NCI-H524 (cell line): ENCODE measurements at regions not wholly inside any gene's neighbourhood (a gene's known extent, or its start where the extent isn't known, plus 50 kb on each side); places are given as distances from the start of the nearest gene placed in this dataset.

Experiments used
- DNase-seq, 2 experiments: peaks; one replicate each; lab custom pipeline; 2025; lab: John Stamatoyannopoulos, UW

DNA sequence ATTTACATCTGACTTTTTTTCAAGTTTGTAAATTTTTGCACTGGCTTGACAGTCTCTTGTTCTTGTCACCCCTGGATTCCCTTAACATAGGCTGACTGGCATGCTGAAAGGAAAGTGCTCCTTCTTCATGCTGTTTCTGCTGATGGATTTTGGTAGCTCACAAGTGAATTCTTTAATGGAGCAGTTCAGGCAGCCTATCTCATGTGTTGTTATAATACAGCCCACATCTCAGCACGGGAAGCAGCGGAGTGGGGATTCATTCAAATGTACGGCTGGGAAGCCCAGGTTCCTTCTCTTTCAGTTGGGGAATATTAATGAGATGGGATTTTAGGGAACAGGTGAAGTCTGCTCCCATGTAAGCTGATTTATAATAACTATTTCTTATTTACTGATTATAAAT is 142.8 kb downstream of the CD8B2 start:
- no peak for DNase-seq

DNA sequence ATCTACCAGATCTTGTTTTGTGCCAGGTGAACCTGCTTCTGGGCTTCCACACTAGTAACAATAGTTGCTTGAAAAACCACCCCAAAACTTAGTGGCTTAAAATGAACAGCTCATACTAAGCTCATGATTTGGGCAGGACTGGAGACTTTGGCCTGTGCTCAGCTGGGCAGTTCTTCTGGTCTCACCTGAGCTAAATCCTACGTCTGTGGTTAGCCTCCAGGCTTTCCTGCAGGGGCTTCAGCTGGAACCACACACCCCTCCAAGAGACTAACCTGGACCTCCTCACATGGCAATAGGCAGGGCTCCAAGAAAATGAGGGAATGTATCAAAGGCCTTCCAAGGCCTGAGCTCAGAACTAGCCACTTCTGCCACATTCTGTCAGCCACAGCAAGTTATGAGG is 144.1 kb downstream of the CD8B2 start:
- no peak for DNase-seq

GRCh38 chr2:106638043-106638442 is 150.9 kb downstream of the CD8B2 start:
- DNase-seq, result peak in 1 of 2 experiments; percentile 49

DNA sequence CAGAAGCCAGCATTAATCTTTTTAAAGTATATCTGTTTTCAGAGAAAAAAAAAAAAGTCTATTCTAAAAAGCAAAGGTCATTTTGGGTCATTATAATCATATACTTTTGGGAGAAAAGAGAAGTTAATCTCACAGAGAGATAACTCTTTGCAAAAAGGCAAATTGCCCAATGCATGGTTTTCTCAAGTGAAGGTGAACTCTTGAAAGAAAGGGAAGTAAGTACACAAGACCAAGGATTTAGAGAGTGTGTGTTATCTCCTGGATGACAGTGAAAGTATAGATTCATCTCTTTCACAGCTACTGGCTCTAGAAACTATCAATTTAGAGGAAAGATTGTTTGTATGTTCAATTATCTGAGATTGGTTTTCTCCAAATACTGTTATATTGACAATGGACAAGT is 151.4 kb downstream of the CD8B2 start:
- DNase-seq, result no peak

DNA sequence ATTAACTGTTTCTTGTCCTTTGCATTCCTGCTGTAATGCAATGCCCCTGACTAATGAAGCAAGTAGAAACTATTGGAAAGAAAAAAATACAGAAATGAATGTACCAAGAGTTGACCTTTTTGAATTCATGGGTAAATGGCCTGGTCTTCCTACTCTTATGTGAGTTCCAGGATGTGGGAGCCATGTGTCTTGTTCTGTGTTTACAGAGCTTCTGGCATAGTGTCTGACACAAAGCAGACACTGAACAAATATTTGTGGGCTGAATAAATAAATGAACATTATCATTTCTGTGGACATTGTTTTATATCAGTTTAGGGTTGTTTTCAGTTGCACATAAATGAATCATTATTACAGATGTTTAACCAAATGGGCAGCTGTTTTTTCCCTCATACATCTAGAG is 155.5 kb downstream of the CD8B2 start:
- no peak for DNase-seq

DNA sequence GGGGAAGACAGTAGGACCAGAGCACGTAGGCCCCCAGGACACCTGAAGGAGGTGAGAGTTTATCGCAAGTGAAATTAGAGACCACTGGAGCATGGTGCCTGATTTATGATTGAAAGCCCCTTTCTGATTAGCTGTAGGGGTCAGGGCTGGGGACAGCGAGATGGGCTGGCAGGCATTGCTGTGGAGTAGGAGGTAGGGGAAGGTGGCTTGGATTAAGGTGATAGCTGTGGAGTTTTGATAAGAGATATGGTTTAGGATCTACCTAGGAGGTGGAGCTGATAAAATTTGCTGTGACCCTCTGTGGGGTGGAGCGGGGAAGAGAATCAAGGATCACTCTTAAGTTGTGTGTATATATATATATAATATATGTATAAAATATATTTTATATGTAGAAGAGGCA is 157.5 kb downstream of the CD8B2 start:
- DNase-seq, result no peak

DNA sequence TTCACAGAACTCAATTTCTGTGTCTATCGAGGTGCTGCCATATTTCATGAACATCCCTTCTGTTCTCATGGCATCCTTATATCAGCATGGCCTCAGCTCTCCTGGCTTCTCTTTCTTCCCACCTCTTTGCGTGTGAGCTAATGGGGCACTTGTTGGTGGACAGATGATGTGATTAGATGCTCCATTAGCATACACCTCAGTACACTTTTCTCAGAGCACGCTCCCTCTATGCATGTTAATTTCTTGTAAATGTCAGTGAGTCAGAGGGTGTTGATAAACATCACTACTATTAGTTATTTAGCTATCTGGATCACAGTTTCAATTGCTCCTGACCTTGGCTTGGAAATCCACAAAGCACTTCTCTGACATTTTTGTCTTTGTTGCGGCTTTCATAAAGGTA is 159.4 kb downstream of the CD8B2 start:
- no peak for DNase-seq

- no peak for DNase-seq
These were observed 162.1 kb downstream of the CD8B2 start for GRCh38 chr2:106649306-106649705.

DNA sequence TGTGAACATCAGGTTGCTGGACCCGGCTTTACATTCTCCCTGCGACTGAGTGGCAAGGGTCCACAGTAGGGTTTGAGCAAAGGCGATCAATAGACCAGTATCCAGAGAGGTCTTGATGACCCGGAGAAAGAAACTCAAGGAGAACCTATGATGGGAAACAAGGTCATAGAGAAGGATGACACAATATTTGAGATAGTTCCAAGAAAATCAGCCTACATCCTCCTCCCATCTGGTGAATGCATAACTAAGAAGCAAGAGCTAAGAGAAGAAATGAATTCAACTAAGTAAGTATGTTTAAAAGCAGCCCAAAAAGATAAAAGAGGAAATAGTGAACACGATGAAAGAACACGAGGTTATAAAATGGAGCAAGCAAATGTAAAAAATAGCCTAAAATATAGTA is 166.3 kb downstream of the CD8B2 start:
- no peak for DNase-seq

GRCh38 chr2:106658616-106659015 is 171.5 kb downstream of the CD8B2 start:
- no peak for DNase-seq

DNA sequence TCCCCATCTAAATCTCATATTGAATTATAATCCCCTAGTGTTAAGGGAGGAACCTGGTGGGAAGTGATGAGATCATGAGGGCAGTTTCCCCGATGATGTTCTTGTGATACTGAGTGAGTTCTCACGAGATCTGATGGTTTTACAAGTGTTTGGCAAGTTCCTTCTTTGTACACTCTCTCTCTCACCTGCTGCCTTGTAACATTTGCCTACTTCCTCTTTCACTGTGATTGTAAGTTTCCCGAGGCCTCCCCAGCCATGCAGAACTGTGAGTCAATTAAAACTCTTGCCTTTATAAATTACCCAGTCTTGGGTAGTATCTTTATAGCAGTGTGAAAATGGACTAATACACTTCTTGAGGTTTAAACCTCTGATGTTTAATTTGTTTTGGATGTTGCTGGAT is 177.5 kb downstream of the CD8B2 start:
- no peak for DNase-seq

DNA sequence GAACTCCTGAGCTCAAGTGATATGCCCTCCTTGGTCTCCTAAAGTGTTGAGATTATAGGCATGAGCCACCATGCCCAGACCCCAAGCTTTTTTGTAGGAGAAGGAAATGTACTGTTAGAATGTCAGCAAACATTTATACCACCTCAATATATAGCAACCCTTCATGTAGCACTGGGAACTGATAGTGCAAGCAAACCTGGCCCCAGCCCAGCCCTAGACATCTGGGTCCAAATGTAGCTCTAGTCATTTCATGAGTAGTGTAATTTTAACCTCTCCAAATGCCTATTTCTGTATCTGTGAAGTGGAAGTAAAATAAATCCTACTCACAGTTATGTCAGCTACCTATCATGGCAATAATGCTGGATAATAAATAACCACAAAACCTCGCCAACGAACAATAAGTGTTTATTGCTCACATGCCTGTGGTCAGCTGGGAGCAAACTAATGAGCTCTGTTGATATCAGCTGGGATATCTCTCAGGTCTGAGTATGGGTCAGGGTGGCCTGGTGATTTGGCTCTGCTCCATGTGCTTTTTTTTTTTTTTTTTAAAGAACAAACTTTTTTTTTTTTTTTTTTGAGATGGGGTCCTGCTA is 180.4 kb downstream of the CD8B2 start:
- DNase-seq, result no peak

- no peak for DNase-seq
These were observed 198.2 kb downstream of the CD8B2 start for GRCh38 chr2:106685180-106685897.

GRCh38 chr2:106686814-106687213 is 199.2 kb downstream of the ST6GAL2 start:
- no peak for DNase-seq

DNA sequence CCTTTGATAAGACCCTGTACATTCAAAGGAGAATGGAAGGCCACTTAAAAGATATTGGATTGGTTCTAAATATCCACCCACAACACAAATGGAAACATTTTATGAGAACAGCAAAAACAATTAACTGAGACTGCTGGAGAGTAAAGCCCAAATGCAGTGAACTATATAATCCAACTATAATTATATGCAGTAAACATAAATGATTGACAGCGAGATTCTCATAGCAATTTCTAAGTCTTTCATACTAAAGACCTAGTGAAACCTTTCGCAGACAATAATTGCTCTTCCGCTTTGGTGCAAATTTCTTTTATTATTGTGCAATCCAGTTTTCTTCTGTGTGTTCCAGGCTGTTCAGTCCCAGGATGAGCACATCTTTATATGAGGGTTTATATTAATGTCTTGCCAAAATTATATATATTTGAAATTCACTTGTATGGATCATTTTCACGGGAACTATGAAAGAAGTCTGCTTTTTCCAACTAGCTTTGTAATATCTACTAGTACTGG is 190.9 kb downstream of the ST6GAL2 start:
- no peak for DNase-seq

DNA sequence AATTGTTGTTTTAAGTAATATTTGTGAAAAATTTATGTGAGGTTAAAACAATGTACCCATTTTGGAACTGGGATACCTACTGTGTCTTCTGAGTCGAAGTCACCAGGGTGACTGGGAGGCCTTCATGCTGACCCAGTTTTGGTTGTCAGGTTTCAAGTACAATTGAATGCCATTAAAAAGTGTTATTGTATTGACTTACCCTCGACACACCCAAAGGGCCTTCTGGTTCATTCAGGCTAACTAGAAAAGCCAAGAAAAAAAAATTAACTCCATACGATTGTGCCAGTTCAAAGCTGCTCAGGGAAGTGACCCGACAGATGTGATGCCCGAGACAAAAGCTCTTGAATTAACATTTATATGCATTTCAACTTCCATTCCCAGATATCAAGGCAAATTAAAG is 190.0 kb downstream of the ST6GAL2 start:
- peak; percentile 56 to 85 for DNase-seq

- no peak for DNase-seq
These were observed 185.4 kb downstream of the ST6GAL2 start for GRCh38 chr2:106700616-106701015.

- peak in 1 of 2 experiments; percentile 70 for DNase-seq
These were observed 184.6 kb downstream of the ST6GAL2 start for GRCh38 chr2:106701203-106702022.

DNA sequence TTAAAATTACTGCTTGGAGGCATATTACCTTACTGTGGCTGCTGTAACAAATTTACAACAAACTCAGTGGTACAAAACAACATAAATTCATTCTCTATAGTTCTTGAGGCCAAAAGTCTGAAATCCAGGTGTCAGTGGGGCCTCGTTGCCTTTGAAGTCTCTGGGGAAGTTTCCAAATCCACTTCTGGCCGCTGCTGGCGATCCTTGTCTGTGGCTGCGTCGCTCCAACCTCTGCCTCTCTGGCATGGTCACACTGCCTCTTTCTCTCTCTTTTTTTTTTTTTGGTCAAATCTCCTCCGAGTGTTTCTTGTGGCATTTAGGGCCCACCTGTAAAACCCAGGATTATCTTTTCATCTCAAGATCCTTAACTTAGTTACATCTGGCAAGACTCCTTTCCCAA is 182.8 kb downstream of the ST6GAL2 start:
- DNase-seq, result no peak

- no peak for DNase-seq
These were observed 181.2 kb downstream of the ST6GAL2 start for GRCh38 chr2:106704798-106705197.

DNA sequence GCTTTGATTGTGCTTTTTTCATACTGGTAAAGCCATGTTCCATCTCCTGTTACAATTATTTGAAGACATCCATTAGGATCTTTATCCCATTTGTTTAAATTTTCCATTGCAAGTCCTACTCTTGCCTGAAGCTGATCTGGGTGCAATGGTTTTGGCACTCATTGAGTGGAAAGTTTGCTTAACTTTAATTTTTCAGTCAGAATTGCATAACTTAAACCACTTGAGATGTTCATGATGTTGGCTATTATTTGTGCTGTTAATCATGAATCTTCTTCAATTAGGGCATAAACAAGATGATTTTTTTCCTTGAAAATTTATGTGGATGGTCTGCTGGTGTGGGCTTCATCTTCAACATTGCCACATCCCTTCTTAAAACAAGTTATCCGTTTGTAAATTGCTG is 180.1 kb downstream of the ST6GAL2 start:
- no peak for DNase-seq

DNA sequence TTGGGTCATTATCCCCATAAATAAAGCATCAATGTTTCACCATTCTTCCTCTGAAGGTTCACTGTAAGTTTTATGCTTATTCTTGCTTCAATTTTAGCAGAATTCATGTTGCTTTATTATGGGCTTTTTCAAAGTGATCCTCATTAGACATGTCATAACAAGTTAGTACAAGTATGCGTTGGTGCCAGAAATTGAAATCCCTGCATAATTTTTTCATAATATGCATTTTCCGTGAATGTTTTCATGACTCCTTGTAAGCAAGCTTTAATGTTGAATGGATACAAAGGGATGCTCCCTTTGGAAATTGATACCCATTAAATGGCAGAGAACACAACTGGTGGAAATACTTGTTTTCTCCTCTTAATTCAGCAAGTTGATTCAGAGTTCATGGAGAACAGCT is 179.7 kb downstream of the ST6GAL2 start:
- DNase-seq, result no peak

GRCh38 chr2:106708209-106708608 is 177.8 kb downstream of the ST6GAL2 start:
- no peak for DNase-seq
